8988T (cell line): ENCODE measurements at regions not wholly inside any gene's neighbourhood (a gene's known extent, or its start where the extent isn't known, plus 50 kb on each side); places are given as distances from the start of the nearest gene placed in this dataset.

Experiments
- DNase-seq: peaks from one replicate; pipeline ENCODE4 v3.0.0; 2011

- DNase-seq: no peak
Measured at GRCh38 chr2:160632084-160632975, 138.7 kb upstream of the RBMS1 start.

GRCh38 chr2:160634436-160634835 is 140.8 kb upstream of the RBMS1 start:
- no peak for DNase-seq

- DNase-seq: no peak
Measured at GRCh38 chr2:160635488-160635887, 141.9 kb upstream of the RBMS1 start.

- no peak for DNase-seq
Measured at GRCh38 chr2:160639472-160639871, 145.9 kb upstream of the RBMS1 start.

- DNase-seq: no peak
Measured at GRCh38 chr2:160646684-160647444, 153.3 kb upstream of the RBMS1 start.

- no peak for DNase-seq
Measured at GRCh38 chr2:160647967-160648685, 154.5 kb upstream of the RBMS1 start.

GRCh38 chr2:160649698-160650097 is 156.1 kb upstream of the RBMS1 start:
- no peak for DNase-seq

GRCh38 chr2:160650196-160651118 is 156.8 kb upstream of the RBMS1 start:
- DNase-seq: no peak

GRCh38 chr2:160651416-160652200 is 158.0 kb upstream of the RBMS1 start:
- DNase-seq: no peak

- no peak for DNase-seq
Measured at GRCh38 chr2:160652236-160652635, 158.6 kb upstream of the RBMS1 start.

GRCh38 chr2:160657196-160657595 is 163.6 kb upstream of the RBMS1 start:
- no peak for DNase-seq

- DNase-seq: no peak
Measured at GRCh38 chr2:160658851-160659250, 165.2 kb upstream of the RBMS1 start.

GRCh38 chr2:160660741-160661140 is 167.1 kb upstream of the RBMS1 start:
- DNase-seq: no peak

GRCh38 chr2:160664603-160665140 is 171.1 kb upstream of the RBMS1 start:
- DNase-seq: no peak

- DNase-seq: no peak
Measured at GRCh38 chr2:160666154-160667060, 172.8 kb upstream of the RBMS1 start.

- no peak for DNase-seq
Measured at GRCh38 chr2:160667811-160668210, 174.2 kb upstream of the RBMS1 start.

GRCh38 chr2:160670618-160671017 is 177.0 kb upstream of the RBMS1 start:
- no peak for DNase-seq

- no peak for DNase-seq
Measured at GRCh38 chr2:160672211-160672610, 178.6 kb upstream of the RBMS1 start.

GRCh38 chr2:160674146-160674750 is 180.6 kb upstream of the RBMS1 start:
- no peak for DNase-seq

GRCh38 chr2:160679686-160680085 is 186.1 kb upstream of the RBMS1 start:
- DNase-seq: no peak
